Trophoblast cell (in vitro differentiated cells and primary cell): ENCODE measurements at regions not wholly inside any gene's neighbourhood (a gene's known extent, or its start where the extent isn't known, plus 50 kb on each side); places are given as distances from the start of the nearest gene placed in this dataset.

ENCODE experiments used
- DNase-seq, 2 donors: peaks; one replicate each; pipeline ENCODE4 v3.0.0-alpha.2; 2016
- H2AFZ ChIP-seq: 2 replicates; pipeline ENCODE4 v1.6.1; 2013; ENCODE audit warnings: low read length, moderate library complexity, mild to moderate bottlenecking; ENCODE audit not compliant: insufficient read depth, poor library complexity
- H2AK5ac ChIP-seq: 2 replicates; pipeline ENCODE4 v1.6.1; 2013; ENCODE audit warnings: mild to moderate bottlenecking, low read length
- H2BK120ac ChIP-seq: 2 replicates; pipeline ENCODE4 v1.6.1; 2013; ENCODE audit warnings: low read length, mild to moderate bottlenecking, moderate library complexity; ENCODE audit not compliant: insufficient read depth, poor library complexity
- H2BK12ac ChIP-seq: 2 replicates; pipeline ENCODE4 v1.6.1; 2013; ENCODE audit warnings: mild to moderate bottlenecking, low read length, moderate library complexity
- H2BK5ac ChIP-seq: 2 replicates; pipeline ENCODE4 v1.6.1; 2013; ENCODE audit warnings: low read length, low read depth, moderate library complexity, mild to moderate bottlenecking; ENCODE audit not compliant: poor library complexity
- H3K14ac ChIP-seq: 2 replicates; pipeline ENCODE4 v1.6.1; 2013; ENCODE audit warnings: mild to moderate bottlenecking, low read length
- H3K18ac ChIP-seq: 2 replicates; pipeline ENCODE4 v1.6.1; 2013; ENCODE audit warnings: mild to moderate bottlenecking, low read length
- H3K23ac ChIP-seq: 2 replicates; pipeline ENCODE4 v1.6.1; 2013; ENCODE audit warnings: low read length
- H3K27ac ChIP-seq: 2 replicates; pipeline ENCODE4 v1.5.1; 2013; ENCODE audit warnings: low read depth, mild to moderate bottlenecking, inconsistent platforms, low read length, moderate library complexity
- H3K27me3 ChIP-seq: 2 replicates; pipeline ENCODE4 v1.6.1; 2013; ENCODE audit warnings: inconsistent platforms, mild to moderate bottlenecking, low read length, moderate library complexity; ENCODE audit not compliant: insufficient read depth
- H3K36me3 ChIP-seq, 2 experiments: 1 replicate in 1 of 2; 2 replicates in 1 of 2; pipeline ENCODE4 v1.6.1; 2013; ENCODE audit warnings: low read length in 2 of 2, mild to moderate bottlenecking in 2 of 2, moderate library complexity in 1 of 2; ENCODE audit not compliant: insufficient read depth in 2 of 2, control insufficient read depth in 1 of 2
- H3K4ac ChIP-seq: 2 replicates; pipeline ENCODE4 v1.6.1; 2013; ENCODE audit warnings: low read depth, mild to moderate bottlenecking, low read length, moderate library complexity
- H3K4me1 ChIP-seq, 2 experiments: 1 replicate in 1 of 2; 2 replicates in 1 of 2; pipeline ENCODE4 v1.6.1; 2013; ENCODE audit warnings: low read length in 2 of 2, mild to moderate bottlenecking in 2 of 2, moderate library complexity in 1 of 2; ENCODE audit not compliant: insufficient read depth in 2 of 2, control insufficient read depth in 1 of 2
- H3K4me2 ChIP-seq: 2 replicates; pipeline ENCODE4 v1.6.1; 2013; ENCODE audit warnings: inconsistent platforms, mild to moderate bottlenecking, low read length, moderate library complexity
- H3K4me3 ChIP-seq: 2 replicates; pipeline ENCODE4 v1.5.1; 2013; ENCODE audit warnings: mild to moderate bottlenecking, low read depth, low read length, inconsistent platforms
- H3K79me1 ChIP-seq: one replicate; pipeline ENCODE4 v1.6.1; 2013; ENCODE audit warnings: low read length
- H3K79me2 ChIP-seq: 2 replicates; pipeline ENCODE4 v1.6.1; 2013; ENCODE audit warnings: low read length, mild to moderate bottlenecking; ENCODE audit not compliant: control insufficient read depth, insufficient read depth, poor library complexity
- H3K9ac ChIP-seq: 2 replicates; pipeline ENCODE4 v1.6.1; 2013; ENCODE audit warnings: mild to moderate bottlenecking, low read length
- H3K9me3 ChIP-seq: 2 replicates; pipeline ENCODE4 v1.6.1; 2013; ENCODE audit warnings: low read depth, mild to moderate bottlenecking, control low read depth, inconsistent platforms, low read length; ENCODE audit not compliant: insufficient read depth
- H4K12ac ChIP-seq: 2 replicates; pipeline ENCODE4 v1.6.1; 2013; ENCODE audit warnings: low read depth, mild to moderate bottlenecking, low read length, moderate library complexity
- H4K8ac ChIP-seq: 2 replicates; pipeline ENCODE4 v1.6.1; 2013; ENCODE audit warnings: low read depth, mild to moderate bottlenecking, low read length, moderate library complexity
- H4K91ac ChIP-seq: one replicate; pipeline ENCODE4 v1.6.1; 2013; ENCODE audit warnings: low read depth, mild to moderate bottlenecking, low read length, moderate library complexity
- WGBS: extraction: QIAGEN DNeasy Blood & Tissue Kit; methylation state at CpG from one replicate; pipeline ENCODE4 v1.1.7; 2013; ENCODE audit warnings: missing lambda C conversion rate; ENCODE audit not compliant: insufficient read length, insufficient coverage; ENCODE audit errors: extremely low coverage; 5-methylcytosine and 5-hydroxymethylcytosine counted together

GRCh38 chr11:71086687-71087258 is 165.6 kb downstream of the SHANK2 start:
- no peak overlapping the region for H2BK12ac ChIP-seq
- no peaks in the 10 kb centered on the region for H3K27me3 ChIP-seq
- no peak overlapping the region for H3K4me3 ChIP-seq
- WGBS, result no CpG with 5 or more reads among the region's 14 CpGs
- H2BK5ac ChIP-seq, result no peak overlapping the region
- no peaks in the 10 kb centered on the region for H3K79me2 ChIP-seq
- DNase-seq, result peak; percentile 66 to 86
- no peaks in the 10 kb centered on the region for H3K4me1 ChIP-seq
- no peak overlapping the region for H4K91ac ChIP-seq
- no peak overlapping the region for H3K14ac ChIP-seq
- H3K9me3 ChIP-seq, result no peaks in the 10 kb centered on the region
- no peaks in the 10 kb centered on the region for H3K79me1 ChIP-seq
- no peak overlapping the region for H3K4ac ChIP-seq
- no peak overlapping the region for H4K12ac ChIP-seq
- H3K27ac ChIP-seq, result no peak overlapping the region
- no peak overlapping the region for H4K8ac ChIP-seq
- H3K18ac ChIP-seq, result no peak overlapping the region
- H2BK120ac ChIP-seq, result no peak overlapping the region
- no peak overlapping the region for H2AFZ ChIP-seq
- no peak overlapping the region for H2AK5ac ChIP-seq
- H3K23ac ChIP-seq, result no peak overlapping the region
- no peak overlapping the region for H3K9ac ChIP-seq
- H3K36me3 ChIP-seq, result peaks cover 18 to 24% of the 10 kb centered on the region in 2 experiments
- no peak overlapping the region for H3K4me2 ChIP-seq

DNA sequence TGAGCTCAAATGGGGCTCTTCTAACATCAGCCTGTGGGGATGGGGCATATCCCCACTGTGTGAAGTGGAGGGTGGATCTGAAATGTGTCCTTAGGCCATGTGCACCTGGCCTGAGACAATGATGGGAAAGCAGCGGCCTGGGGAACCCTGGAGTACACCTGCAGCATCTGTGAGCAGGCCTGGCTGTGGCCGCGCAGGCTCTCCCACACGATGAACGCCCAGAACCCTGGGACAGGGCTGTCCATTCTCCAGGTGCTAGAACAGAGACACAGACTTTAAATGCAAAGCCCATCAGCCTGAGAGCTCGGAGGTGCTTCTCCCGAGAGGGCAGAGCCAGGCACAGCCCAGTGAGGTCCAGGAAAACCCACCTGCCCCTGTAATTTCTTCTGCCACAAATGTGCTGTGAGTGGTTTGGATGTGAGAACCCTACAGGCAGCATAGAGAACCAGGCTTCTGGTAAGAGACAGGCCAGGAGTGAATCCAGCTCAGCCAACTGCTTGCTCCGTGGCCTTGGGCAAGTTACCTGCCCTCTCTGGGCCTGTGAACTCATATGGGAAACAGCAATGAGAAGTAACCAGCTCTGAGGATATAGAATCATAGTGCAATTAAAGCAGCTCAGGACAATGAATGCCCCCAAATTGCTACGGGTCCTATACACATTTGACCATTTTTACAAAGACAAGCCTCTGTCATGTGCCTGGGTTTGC is 167.9 kb downstream of the SHANK2 start:
- Histone ChIP-seq H3K4me1 (no peaks in the 10 kb centered on the region), H3K9me3 (peaks cover 3% of the 10 kb centered on the region), H3K14ac (no peak overlapping the region), H3K9ac (no peak overlapping the region), H2BK5ac (no peak overlapping the region), H4K12ac (no peak overlapping the region), H4K8ac (no peak overlapping the region), H2AK5ac (no peak overlapping the region), H3K23ac (no peak overlapping the region), H3K18ac (no peak overlapping the region), H3K79me2 (no peaks in the 10 kb centered on the region), H3K27me3 (no peaks in the 10 kb centered on the region), H2AFZ (no peak overlapping the region), H3K4me3 (no peak overlapping the region), H3K27ac (no peak overlapping the region), H3K4ac (no peak overlapping the region), H2BK12ac (no peak overlapping the region), H2BK120ac (no peak overlapping the region), H3K4me2 (no peak overlapping the region), H4K91ac (no peak overlapping the region), H3K36me3 (peaks cover 10 to 14% of the 10 kb centered on the region in 2 experiments), H3K79me1 (no peaks in the 10 kb centered on the region)
- DNase-seq, result no peak
- WGBS, result no CpG with 5 or more reads among the region's 9 CpGs

- Histone ChIP-seq H2BK5ac (no peak overlapping the region), H2AK5ac (no peak overlapping the region), H3K23ac (no peak overlapping the region), H3K4me2 (no peak overlapping the region), H2AFZ (no peak overlapping the region), H3K18ac (no peak overlapping the region), H3K79me2 (no peaks in the 10 kb centered on the region), H3K27me3 (no peaks in the 10 kb centered on the region), H3K27ac (no peak overlapping the region), H3K9ac (no peak overlapping the region), H3K4me1 (no peaks in the 10 kb centered on the region), H4K12ac (no peak overlapping the region), H3K4ac (no peak overlapping the region), H3K79me1 (no peaks in the 10 kb centered on the region), H4K8ac (no peak overlapping the region), H3K4me3 (no peak overlapping the region), H2BK120ac (no peak overlapping the region), H2BK12ac (no peak overlapping the region), H4K91ac (no peak overlapping the region), H3K9me3 (peaks cover 3% of the 10 kb centered on the region), H3K14ac (no peak overlapping the region), H3K36me3 (peaks cover 7 to 9% of the 10 kb centered on the region in 2 experiments)
- DNase-seq, result no peak
- WGBS, result no CpG with 5 or more reads among the region's 4 CpGs
Measured at GRCh38 chr11:71083105-71083504, 169.3 kb downstream of the SHANK2 start.

DNA sequence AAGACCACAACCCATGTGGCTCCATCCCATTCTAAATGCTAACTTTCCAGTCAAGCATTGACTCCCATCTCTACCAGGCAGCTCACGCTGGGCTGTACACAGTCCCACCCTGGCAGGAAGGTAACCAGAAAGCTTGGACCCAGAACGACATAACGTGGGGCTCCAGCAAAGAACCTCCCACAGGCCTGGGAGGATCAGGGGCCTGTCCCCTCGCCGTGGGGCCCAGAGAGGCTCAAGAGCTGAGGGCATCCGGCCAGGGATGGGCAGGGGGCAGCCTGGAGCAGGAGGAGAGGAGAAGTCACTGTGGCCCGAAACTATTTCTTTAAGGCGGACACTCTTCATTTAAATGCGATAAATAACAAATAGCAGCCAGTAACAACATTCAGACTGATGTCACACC is 169.9 kb downstream of the SHANK2 start:
- H2BK120ac ChIP-seq, result no peak overlapping the region
- no peak overlapping the region for H3K14ac ChIP-seq

More for the DNA sequence above, 169.9 kb downstream of the SHANK2 start:
- Histone ChIP-seq H3K79me1 (no peaks in the 10 kb centered on the region), H3K27me3 (no peaks in the 10 kb centered on the region), H4K91ac (no peak overlapping the region), H2BK5ac (no peak overlapping the region), H3K18ac (no peak overlapping the region), H3K9me3 (peaks cover 3% of the 10 kb centered on the region), H3K79me2 (no peaks in the 10 kb centered on the region), H3K23ac (no peak overlapping the region), H4K12ac (no peak overlapping the region), H3K4me2 (no peak overlapping the region), H3K9ac (no peak overlapping the region), H2BK12ac (no peak overlapping the region), H2AK5ac (no peak overlapping the region), H3K36me3 (peaks cover 7 to 9% of the 10 kb centered on the region in 2 experiments), H4K8ac (no peak overlapping the region), H3K4me1 (no peaks in the 10 kb centered on the region), H2AFZ (no peak overlapping the region), H3K4me3 (no peak overlapping the region), H3K27ac (no peak overlapping the region), H3K4ac (no peak overlapping the region)
- WGBS, result no CpG with 5 or more reads among the region's 9 CpGs
- no peak for DNase-seq
